SK-N-SH treated with all-trans-retinoic acid at 6 μM for 48 hours (cell line): ENCODE measurements at regions not wholly inside any gene's neighbourhood (a gene's known extent, or its start where the extent isn't known, plus 50 kb on each side); places are given as distances from the start of the nearest gene placed in this dataset.

Source experiments
- ATAC-seq: fragments of 200-7000 bp; cut with Tn5 transposase; 3 replicates; pipeline ENCODE4 v1.9.1; 2020; ENCODE audit warnings: mild to moderate bottlenecking, moderate library complexity
- ARNTL ChIP-seq: fragments of 450-650 bp; formaldehyde crosslinking; IDR thresholded peaks from 2 replicates; pipeline ENCODE4 v1.5.0; 2020; ENCODE audit warnings: low read depth, mild to moderate bottlenecking, moderate library complexity, borderline replicate concordance
- BACH2 ChIP-seq: fragments of 250-450 bp; sonication (Bioruptor Pico); IDR thresholded peaks from 2 replicates; pipeline ENCODE4 v1.9.0; 2021; ENCODE audit warnings: mild to moderate bottlenecking, borderline replicate concordance
- CREB5 ChIP-seq: fragments of 250-450 bp; sonication (Bioruptor Pico); IDR thresholded peaks from 2 replicates; pipeline ENCODE4 v1.5.1; 2020; ENCODE audit warnings: low read depth, mild to moderate bottlenecking, moderate library complexity
- CSDC2 ChIP-seq: fragments of 250-450 bp; sonication (Bioruptor Pico); IDR thresholded peaks from 2 replicates; pipeline ENCODE4 v1.5.0; 2020; ENCODE audit warnings: mild to moderate bottlenecking, moderate library complexity
- CSRNP3 ChIP-seq: fragments of 250-450 bp; sonication (Bioruptor Pico); IDR thresholded peaks from 2 replicates; pipeline ENCODE4 v1.5.1; 2021; ENCODE audit warnings: mild to moderate bottlenecking, moderate library complexity
- ESRRG ChIP-seq: fragments of 250-450 bp; sonication (Bioruptor Pico); IDR thresholded peaks from 2 replicates; pipeline ENCODE4 v1.6.1; 2021; ENCODE audit warnings: mild to moderate bottlenecking
- GLIS3 ChIP-seq: fragments of 250-450 bp; sonication (Bioruptor Pico); IDR thresholded peaks from 2 replicates; pipeline ENCODE4 v1.5.0; 2020; ENCODE audit warnings: mild to moderate bottlenecking, moderate library complexity
- ISL1 ChIP-seq: fragments of 250-450 bp; sonication (Bioruptor Pico); IDR thresholded peaks from 2 replicates; pipeline ENCODE4 v2.1.2; 2022; ENCODE audit warnings: mild to moderate bottlenecking, moderate library complexity
- OSR1 ChIP-seq: fragments of 250-450 bp; sonication (Bioruptor Pico); IDR thresholded peaks from 2 replicates; pipeline ENCODE4 v1.8.0; 2022; ENCODE audit warnings: moderate library complexity, mild to moderate bottlenecking, inconsistent platforms
- PATZ1 ChIP-seq: fragments of 250-450 bp; sonication (Bioruptor Pico); IDR thresholded peaks from 2 replicates; pipeline ENCODE4 v1.8.0; 2020; ENCODE audit warnings: mild to moderate bottlenecking, moderate library complexity, borderline replicate concordance
- POU6F1 ChIP-seq: fragments of 250-450 bp; sonication (Bioruptor Pico); IDR thresholded peaks from 2 replicates; pipeline ENCODE4 v1.8.0; 2021; ENCODE audit warnings: low read depth, mild to moderate bottlenecking, moderate library complexity, borderline replicate concordance
- PPARA ChIP-seq: fragments of 250-450 bp; sonication (Bioruptor Pico); IDR thresholded peaks from 2 replicates; pipeline ENCODE4 v1.5.0; 2020; ENCODE audit warnings: mild to moderate bottlenecking, borderline replicate concordance
- RARB ChIP-seq: fragments of 250-450 bp; sonication (Bioruptor Pico); IDR thresholded peaks from 2 replicates; pipeline ENCODE4 v1.8.0; 2021; ENCODE audit warnings: mild to moderate bottlenecking, moderate library complexity
- SNAI2 ChIP-seq: fragments of 250-450 bp; sonication (Bioruptor Pico); IDR thresholded peaks from 2 replicates; pipeline ENCODE4 v1.5.0; 2020; ENCODE audit warnings: mild to moderate bottlenecking, moderate library complexity
- TOX ChIP-seq: fragments of 250-450 bp; sonication (Bioruptor Pico); IDR thresholded peaks from 2 replicates; pipeline ENCODE4 v1.8.0; 2021; ENCODE audit warnings: mild to moderate bottlenecking, moderate library complexity, borderline replicate concordance
- ZC3H10 ChIP-seq: fragments of 250-450 bp; sonication (Bioruptor Pico); IDR thresholded peaks from 2 replicates; pipeline ENCODE4 v1.5.1; 2021; ENCODE audit warnings: mild to moderate bottlenecking, moderate library complexity
- ZFP3 ChIP-seq: fragments of 250-450 bp; sonication (Bioruptor Pico); IDR thresholded peaks from 2 replicates; pipeline ENCODE4 v1.5.0; 2020; ENCODE audit warnings: mild to moderate bottlenecking, moderate library complexity
- ZFP30 ChIP-seq: fragments of 450-650 bp; formaldehyde crosslinking; IDR thresholded peaks from 2 replicates; pipeline ENCODE4 v1.5.0; 2022; ENCODE audit warnings: mild to moderate bottlenecking, moderate library complexity
- ZNF565 ChIP-seq: fragments of 450-650 bp; formaldehyde crosslinking; conservative IDR thresholded peaks from 2 replicates; pipeline ENCODE4 v1.5.0; 2020; ENCODE audit warnings: low read depth, mild to moderate bottlenecking, moderate library complexity
- ZNF70 ChIP-seq: fragments of 450-650 bp; formaldehyde crosslinking; IDR thresholded peaks from 2 replicates; pipeline ENCODE4 v1.5.0; 2020; ENCODE audit warnings: mild to moderate bottlenecking, moderate library complexity
- ZNF8 ChIP-seq: fragments of 450-650 bp; formaldehyde crosslinking; IDR thresholded peaks from 2 replicates; pipeline ENCODE4 v1.5.0; 2020; ENCODE audit warnings: mild to moderate bottlenecking, moderate library complexity

- no peak for ATAC-seq
- no peak for TF ChIP-seq ZC3H10 (CRISPR knock-in tag)
- TF ChIP-seq RARB (CRISPR knock-in tag), result no peak
- no peak for TF ChIP-seq ZNF8 (CRISPR knock-in tag)
- TF ChIP-seq ZNF70 (CRISPR knock-in tag), result no peak
- no peak for TF ChIP-seq SNAI2 (CRISPR knock-in tag)
- no peak for TF ChIP-seq ARNTL (CRISPR knock-in tag)
- no peak for TF ChIP-seq PPARA (CRISPR knock-in tag)
- TF ChIP-seq TOX (CRISPR knock-in tag), result no peak
- no peak for TF ChIP-seq BACH2 (CRISPR knock-in tag)
- no peak for TF ChIP-seq ESRRG (CRISPR knock-in tag)
- TF ChIP-seq ZNF565 (CRISPR knock-in tag), result no peak
- TF ChIP-seq CSDC2 (CRISPR knock-in tag), result no peak
- TF ChIP-seq CSRNP3 (CRISPR knock-in tag), result no peak
- TF ChIP-seq ISL1 (CRISPR knock-in tag), result no peak
- TF ChIP-seq CREB5, result no peak
- no peak for TF ChIP-seq GLIS3
- TF ChIP-seq PATZ1 (CRISPR knock-in tag), result no peak
Observed at GRCh38 chr15:77759896-77760592, 127.3 kb upstream of the LINGO1 start.

GRCh38 chr15:77753939-77754338 is 121.2 kb upstream of the LINGO1 start:
- TF ChIP-seq PATZ1 (CRISPR knock-in tag) (no peak), SNAI2 (CRISPR knock-in tag) (no peak), ESRRG (CRISPR knock-in tag) (no peak), ZFP3 (CRISPR knock-in tag) (no peak), ZNF8 (CRISPR knock-in tag) (no peak), ARNTL (CRISPR knock-in tag) (no peak), CSRNP3 (CRISPR knock-in tag) (no peak), GLIS3 (no peak), CSDC2 (CRISPR knock-in tag) (no peak), OSR1 (no peak), ZFP30 (no peak), TOX (CRISPR knock-in tag) (no peak), RARB (CRISPR knock-in tag) (no peak), ZNF70 (CRISPR knock-in tag) (no peak), ISL1 (CRISPR knock-in tag) (no peak), ZNF565 (CRISPR knock-in tag) (no peak)
- no peak for ATAC-seq

GRCh38 chr15:77753281-77753873 is 120.7 kb upstream of the LINGO1 start:
- peak; percentile 66; the same call in 2 of the 3 replicates for ATAC-seq
- TF ChIP-seq ZNF70 (CRISPR knock-in tag) (no peak), OSR1 (no peak), CSRNP3 (CRISPR knock-in tag) (no peak), ZFP30 (no peak), ZC3H10 (CRISPR knock-in tag) (no peak), POU6F1 (CRISPR knock-in tag) (no peak), PPARA (CRISPR knock-in tag) (no peak), CREB5 (no peak), TOX (CRISPR knock-in tag) (no peak), ZNF8 (CRISPR knock-in tag) (no peak), GLIS3 (no peak), ZNF565 (CRISPR knock-in tag) (no peak), ISL1 (CRISPR knock-in tag) (no peak), RARB (CRISPR knock-in tag) (no peak)
